ENCODE measurements at regions not wholly inside any gene's neighbourhood (a gene's known extent, or its start where the extent isn't known, plus 50 kb on each side); places are given as distances from the start of the nearest gene placed in this dataset.

GRCh38 chr10:4067531-4067930 lies 282.5 kb upstream of the KLF6 start:
- TF ChIP-seq, protein P1, sequence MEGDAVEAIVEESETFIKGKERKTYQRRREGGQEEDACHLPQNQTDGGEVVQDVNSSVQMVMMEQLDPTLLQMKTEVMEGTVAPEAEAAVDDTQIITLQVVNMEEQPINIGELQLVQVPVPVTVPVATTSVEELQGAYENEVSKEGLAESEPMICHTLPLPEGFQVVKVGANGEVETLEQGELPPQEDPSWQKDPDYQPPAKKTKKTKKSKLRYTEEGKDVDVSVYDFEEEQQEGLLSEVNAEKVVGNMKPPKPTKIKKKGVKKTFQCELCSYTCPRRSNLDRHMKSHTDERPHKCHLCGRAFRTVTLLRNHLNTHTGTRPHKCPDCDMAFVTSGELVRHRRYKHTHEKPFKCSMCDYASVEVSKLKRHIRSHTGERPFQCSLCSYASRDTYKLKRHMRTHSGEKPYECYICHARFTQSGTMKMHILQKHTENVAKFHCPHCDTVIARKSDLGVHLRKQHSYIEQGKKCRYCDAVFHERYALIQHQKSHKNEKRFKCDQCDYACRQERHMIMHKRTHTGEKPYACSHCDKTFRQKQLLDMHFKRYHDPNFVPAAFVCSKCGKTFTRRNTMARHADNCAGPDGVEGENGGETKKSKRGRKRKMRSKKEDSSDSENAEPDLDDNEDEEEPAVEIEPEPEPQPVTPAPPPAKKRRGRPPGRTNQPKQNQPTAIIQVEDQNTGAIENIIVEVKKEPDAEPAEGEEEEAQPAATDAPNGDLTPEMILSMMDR (IDR thresholded peaks at IDR 0.05; ENCODE audit: low read depth, low read length, poor library complexity, severe bottlenecking) = no peak
- no peak for TF ChIP-seq EZH2phosphoT487 (IDR thresholded peaks at IDR 0.05; ENCODE audit: borderline replicate concordance, low read length)
